ENCODE measurements at regions not wholly inside any gene's neighbourhood (a gene's known extent, or its start where the extent isn't known, plus 50 kb on each side); places are given as distances from the start of the nearest gene placed in this dataset.

DNA sequence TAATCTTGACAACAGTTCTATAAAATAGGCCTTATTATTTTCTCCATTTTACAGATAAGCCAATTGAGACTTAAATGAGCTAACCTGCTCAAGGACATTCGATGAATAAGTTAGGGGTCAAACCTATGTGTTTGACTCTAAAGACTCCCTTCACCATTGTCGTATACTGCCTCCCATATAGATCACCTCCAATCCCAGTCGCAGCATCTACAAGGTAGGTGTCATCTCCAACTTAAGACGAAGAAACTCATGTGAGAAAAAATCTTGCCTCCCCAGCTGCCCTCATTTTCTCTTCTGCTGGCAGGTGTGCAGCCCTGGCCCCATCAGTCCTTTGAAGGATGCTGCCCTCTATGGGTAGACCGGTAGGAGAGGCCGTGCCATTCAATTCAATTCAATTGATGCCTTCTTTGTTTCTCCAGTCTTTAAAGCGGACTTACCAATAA, 75.2 kb upstream of the SMARCA2 start:
- peak; percentile 25 for DNase-seq

DNA sequence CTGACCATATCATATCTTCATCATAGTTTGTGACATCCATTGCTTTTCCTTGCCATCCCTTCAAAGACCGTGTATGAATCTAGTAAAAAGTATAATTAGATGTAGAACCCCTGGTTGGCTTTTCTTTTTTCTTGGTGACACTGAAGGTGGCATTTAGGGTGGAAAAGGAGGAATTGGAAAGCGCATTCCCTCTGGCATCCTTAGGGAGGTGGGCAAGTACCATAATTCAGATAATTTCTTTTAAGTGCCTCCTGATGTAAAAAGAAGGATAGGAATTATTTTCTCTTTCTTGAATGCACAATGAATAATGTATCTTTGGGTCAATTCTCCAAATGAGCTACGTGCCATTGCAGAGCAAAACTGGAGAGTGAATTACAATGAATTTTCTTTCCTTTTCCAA, 73.2 kb upstream of the SMARCA2 start:
- DNase-seq, result no peak

DNA sequence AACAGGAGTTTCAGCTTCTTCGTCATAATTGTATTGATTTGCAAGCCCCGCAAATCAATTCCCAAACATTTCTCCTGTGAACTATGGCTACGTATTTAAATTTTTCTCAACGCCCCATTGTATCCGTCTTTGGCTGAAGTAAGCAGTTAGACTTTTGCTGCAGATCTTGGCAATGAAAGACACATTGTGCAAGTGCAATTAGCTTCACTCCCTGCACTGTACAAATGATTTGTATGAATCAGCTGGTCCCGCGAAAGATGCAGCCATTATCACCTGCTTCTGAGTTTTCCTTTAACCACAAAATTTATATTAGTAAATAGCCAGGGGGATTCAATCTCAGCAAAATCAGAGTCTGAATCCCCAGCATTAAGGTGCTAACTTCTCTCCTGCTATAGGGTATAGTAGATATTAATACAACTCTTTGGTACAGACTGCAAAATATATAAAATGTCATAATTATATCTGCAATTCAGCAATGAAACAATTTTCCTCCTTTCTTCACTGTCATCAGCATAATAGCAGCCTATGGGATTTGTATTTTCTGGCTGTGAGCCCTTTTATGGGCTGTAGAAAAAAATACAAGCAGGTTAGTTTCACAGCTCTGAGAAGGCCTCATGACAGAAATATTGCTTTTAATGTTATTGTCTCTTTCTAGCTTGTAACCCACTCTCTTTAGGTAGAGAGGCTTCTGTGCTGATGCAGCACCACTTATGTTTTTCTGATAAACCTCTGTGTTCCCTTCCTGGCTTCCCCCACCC, 68.4 kb upstream of the SMARCA2 start:
- no peak for DNase-seq

DNA sequence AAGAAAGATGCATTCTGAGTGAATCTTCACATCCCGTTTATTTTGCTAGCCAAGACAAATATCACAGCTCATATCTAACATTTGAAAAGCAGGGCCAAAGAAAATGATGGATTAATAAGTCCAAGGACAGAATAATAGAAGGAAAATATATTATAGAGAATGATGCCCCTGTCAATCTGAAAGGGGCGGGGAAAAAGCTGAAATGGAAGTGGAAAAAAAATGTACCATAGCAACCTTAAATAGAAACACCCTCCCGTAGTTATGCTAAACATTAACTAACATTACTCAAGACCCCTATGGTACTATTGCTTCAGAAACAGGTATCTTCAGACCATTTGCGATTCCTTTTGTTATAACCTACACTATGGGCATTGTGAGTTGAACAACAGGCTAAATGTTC, 67.7 kb upstream of the SMARCA2 start:
- DNase-seq, result no peak

DNA sequence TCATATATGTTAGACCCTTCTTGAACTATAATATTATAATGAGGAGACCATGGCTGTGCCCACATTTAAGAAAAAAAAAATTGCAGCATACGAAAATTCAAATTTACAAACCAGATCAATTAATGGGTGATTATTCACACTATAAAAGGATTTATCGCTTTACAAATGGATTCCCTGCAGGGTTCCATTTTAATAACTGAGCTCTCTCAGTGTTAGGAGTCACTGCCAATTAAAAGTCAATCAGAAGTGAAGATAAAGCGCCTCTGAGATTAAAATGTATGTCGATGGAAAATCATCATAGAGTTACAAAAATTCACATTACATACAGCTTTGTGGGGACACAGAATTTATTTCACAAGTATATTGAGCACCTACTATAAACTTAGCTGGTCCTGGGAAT, 66.6 kb upstream of the SMARCA2 start:
- DNase-seq, result no peak

DNA sequence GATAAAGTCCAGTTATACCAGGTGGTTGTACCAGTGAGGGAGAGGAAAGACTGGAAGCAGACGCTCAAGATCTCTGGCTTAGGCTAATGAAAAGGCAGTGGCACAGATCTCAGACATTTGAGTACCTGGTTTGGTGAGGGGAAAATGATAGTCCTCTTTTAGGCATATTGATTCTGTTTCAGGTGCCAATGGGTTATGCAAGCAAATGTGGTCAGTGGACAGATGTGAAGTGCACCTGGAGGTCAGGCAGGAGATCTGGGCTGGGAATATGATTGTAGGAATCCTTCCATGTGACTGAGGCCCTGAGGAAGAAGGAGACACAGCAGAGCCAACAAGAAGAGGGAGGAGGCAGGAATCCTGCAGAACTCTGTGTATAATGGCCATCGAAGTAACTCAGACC, 63.7 kb upstream of the SMARCA2 start:
- no peak for DNase-seq

DNA sequence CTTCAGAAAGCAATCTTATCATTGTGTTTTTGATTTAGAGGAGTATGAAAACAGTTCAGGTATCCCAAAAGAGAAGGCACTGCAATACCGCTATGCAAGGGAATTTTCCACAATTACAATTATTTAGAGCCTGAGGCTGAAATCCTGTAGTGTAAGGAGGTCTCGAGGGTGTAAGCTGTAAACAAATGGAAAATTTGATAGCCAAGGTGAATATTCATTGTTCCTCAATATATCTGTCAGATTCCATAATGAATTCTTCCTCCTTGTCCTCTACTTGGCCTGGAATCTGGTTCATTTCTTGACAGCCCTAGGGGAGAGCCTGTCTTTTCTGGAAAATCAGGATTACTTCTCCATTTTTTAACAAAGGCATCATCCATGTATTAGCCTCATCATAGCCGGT, 63.1 kb upstream of the SMARCA2 start:
- DNase-seq, result no peak

DNA sequence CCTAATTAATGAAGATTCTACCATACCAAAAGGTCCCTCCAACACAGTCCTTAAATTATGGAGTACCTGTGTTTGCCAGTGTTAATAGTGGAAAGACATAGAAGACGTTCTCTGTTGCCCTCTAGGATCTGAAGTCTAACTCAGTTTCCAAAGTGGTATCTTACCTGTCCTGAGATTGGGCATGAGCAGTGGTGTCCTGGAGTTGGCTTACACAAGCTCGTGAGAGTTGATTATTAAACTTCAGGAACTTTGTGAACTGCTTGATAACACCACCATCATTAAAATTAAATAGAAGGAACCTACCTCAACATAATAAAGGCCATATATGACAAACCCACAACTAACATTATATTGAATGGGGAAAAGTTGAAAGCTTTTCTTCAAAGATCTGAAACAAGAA, 60.9 kb upstream of the SMARCA2 start:
- DNase-seq, result no peak

DNA sequence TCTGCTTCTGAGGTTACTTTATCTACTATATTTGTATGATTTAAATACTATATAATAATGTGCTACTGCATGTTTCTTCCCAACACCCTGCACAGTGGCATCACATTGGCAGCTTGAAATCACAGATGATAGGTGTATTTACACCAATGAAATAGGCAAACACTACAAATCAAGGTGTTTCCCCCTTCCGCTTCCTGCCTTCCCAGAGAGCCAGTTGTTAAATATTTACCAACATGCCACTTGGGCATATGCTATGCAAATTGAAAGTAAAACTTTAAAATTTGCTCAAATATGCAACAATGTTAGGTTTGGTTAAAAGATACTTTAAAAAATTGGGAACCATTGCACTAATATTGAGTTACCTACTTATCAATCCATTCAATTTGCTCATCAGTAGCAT, 58.2 kb upstream of the SMARCA2 start:
- no peak for DNase-seq

DNA sequence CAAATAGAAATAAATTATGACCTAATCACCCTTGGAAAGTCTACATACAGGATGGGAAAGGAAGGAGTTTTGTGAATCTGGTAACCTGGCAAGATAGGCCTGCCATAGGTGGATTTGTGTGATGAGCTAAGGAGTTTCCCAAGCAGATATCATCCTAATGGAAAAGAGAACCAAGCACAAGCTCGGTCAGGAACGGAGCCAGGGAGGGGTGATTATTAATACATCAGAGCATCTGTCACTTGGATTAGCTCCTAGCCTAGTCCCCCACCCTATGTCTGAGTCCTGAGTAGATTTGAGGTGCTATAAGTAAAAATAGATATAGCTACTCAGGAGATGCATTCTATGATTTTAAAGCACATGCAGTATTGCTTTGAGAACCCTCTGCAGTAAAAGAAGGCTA, 57.3 kb upstream of the SMARCA2 start:
- no peak for DNase-seq

DNA sequence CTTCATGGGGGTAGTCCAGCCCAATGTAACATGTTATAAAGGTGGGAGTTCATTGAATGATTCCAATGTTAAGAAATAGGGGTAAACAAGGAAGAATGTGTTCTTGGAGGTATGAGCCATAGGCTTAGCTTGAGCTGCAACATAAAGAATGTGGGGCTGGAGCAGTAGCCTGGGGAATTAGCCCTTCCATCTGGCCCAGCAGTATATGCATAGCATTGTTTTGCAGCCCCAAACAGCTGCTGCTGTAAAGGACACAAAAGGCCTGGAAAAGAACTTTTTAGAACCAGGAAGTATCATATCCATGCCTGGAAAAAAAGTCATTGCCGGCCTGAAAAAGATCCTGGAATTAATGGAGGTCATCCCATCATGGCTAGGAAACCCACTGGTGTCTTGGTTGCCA, 55.8 kb upstream of the SMARCA2 start:
- no peak for DNase-seq

DNA sequence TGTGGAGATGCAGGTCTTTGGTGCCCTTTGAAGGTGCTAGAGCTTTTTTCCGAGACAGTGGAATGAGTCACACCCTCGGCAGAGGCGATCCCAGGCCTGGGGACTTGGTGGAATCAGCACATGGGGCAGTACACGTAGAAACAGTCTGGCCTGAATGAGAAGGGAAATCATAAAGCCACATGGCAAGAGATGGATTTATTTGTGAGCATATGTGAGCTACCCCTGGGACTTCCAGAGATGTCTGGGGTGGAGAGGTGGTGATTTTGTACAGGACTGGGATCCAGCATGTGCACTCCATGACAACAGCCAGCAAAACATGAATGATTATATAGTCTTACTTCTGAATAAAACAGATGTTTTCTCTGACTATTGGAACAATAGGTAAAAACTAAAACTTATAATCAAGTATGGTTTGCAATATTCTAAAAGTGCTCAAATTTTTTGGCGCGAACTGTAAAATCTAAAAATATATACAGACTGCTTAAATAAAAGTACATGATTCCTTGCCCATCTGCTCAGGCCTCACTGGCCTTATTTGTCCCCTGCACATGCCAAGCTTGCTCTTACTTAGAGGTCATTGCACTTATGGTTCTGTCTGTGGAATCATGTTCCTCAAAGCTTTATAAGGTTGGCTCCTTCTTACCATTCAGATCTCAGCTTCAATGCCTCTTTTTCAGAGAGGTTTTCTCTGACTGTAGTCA, 54.7 kb upstream of the SMARCA2 start:
- no peak for DNase-seq

DNA sequence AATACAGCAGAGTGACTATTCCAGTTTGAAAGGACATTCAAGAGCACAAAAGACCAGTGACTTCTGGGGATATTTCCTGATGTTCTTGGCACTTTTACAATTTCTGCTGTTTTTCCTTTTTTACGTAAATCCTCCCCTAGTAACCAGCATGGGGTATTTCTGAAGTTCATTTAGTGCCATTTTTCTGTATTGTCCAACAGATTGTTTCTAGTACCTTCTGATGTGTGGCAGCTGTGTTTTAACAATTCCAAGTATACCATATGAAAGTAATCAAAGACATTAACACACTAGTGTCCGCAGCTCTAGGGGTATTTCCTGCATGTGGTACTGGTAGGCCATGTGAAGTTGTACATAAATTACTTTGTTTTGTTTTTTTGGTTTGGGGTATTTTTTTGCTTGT, 53.0 kb upstream of the SMARCA2 start:
- DNase-seq, result no peak

DNA sequence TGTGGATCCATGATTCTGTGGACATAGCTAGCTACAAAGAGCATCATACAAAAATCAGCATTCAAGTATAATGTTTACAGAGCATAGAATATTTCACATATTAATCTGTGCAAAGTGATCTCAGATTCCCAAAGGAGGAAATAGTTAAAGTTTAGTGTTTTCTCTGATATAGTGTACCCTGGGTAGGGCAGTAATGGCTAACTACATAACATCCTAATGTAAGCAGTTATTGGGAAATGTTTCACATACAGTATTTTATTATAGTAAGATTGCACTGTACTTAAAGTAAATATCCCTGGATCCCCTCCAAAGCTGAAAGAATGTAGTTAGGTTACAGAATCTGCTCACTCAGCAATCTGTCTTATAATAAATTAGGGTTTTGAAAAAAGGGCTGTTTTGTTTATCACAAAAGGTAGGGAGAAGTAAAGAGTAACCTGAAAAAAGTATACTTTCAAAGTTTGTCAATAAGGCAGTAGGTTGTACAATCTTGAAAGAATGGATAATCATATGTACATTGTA, 52.5 kb upstream of the SMARCA2 start:
- no peak for DNase-seq

DNA sequence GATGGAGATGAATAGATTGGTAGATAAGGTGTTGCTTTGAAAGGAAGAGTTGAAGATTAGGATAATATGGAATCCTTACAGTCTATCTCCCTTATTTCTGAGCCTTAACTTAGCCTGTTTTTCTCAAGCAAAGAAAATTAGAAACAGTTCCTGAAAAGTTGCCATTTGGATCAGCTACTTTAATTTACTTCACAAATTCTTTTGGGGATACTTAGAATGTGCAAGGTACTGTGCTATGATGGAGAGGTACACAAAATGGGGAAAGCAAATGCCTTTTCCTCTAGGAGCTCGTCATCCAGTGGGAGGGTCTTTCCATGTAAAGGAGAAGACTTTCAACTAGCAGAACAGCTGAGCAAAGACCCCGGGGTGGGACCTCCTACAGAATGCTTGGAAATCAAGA, 51.1 kb upstream of the SMARCA2 start:
- no peak for DNase-seq
